ENCODE measurements at regions not wholly inside any gene's neighbourhood (a gene's known extent, or its start where the extent isn't known, plus 50 kb on each side); places are given as distances from the start of the nearest gene placed in this dataset.
"Not testable (repeated sequence)": the region's sequence is repeated elsewhere in the genome, so short reads cannot be mapped to it uniquely, and the experiment has no call there.

DNA sequence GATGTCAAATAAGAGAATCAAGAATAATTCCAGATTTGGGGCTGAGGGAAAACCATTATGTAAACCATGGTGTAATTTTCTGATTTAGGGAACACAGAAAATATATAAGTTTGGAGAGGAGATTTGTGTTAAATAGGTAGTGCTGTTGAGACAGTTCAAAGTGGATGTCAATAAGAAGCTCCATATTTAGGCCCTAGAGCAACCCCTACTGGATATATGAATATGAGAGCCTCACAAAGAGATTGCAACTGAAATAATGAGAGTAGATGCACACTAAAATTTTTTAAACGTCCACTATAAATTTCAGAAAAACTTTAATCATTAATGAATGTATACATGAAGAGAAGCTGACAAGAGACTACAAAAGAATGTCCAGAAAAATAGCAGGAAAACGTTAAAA, 1447.8 kb upstream of the PRMT6 start:
- 36% methylated on average over 2 of the region's 2 CpGs for WGBS
- Histone ChIP-seq H3K36me3 (ENCODE audit: control insufficient read depth in 4 of 4, insufficient read depth in 3 of 4, low read depth in 1 of 4, low read length in 3 of 4) (no peaks in the 10 kb centered on the region), H3K27ac (ENCODE audit: low read depth in 1 of 2, low read length in 2 of 2) (no peak overlapping the region), H3K4me3 (ENCODE audit: low read depth in 1 of 3, low read length in 3 of 3) (no peak overlapping the region), H3K9me3 (ENCODE audit: control insufficient read depth in 4 of 4, low read length in 3 of 4) (no peaks in the 10 kb centered on the region), H3K9ac (ENCODE audit: low read depth in 1 of 2, low read length in 2 of 2) (no peak overlapping the region), H3K4me1 (ENCODE audit: control insufficient read depth in 4 of 4, insufficient read depth in 4 of 4, low read length in 3 of 4) (no peaks in the 10 kb centered on the region), H3K27me3 (ENCODE audit: control insufficient read depth in 4 of 4, insufficient read depth in 4 of 4, low read length in 3 of 4) (no peaks in the 10 kb centered on the region)
- no peak for DNase-seq (ENCODE audit: low spot score)
- no peak for TF ChIP-seq RXRA (IDR thresholded peaks at IDR 0.05)
- no peak for TF ChIP-seq JUND (IDR thresholded peaks at IDR 0.05)
- TF ChIP-seq TAF1 (conservative IDR thresholded peaks at IDR 0.05): no peak
- no peak for TF ChIP-seq RAD21 (IDR thresholded peaks at IDR 0.05)

DNA sequence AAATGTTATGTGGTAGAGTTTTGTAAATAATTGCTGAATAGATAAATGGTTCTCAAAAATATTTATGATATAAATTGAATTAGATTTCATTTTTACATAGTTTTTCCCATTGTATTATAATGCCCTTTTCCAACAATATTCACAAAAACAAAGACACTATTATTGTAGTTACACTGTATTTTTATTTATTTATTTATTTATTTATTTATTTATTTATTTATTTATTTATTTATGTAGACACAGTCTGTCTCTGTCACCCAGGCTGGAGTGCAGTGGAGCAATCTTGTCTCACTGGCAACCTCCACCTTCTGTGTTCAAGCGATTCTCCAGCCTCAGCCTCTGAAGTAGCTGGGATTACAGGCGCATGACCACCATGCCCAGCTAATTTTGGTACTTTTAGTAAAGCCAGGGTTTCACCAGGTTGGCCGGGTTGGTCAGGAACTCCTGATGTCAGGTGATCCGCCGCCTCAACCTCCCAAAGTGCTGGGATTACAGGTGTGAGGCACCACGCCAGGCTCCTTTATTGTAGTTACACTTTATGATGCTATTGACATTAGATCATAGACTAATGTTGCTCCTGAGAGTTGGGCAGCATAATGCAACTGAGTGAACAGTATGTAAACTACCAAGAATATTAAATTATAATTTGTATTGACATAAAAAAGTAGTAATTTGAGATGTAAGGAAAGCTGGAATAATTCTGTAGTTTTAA, 1430.0 kb upstream of the PRMT6 start:
- Histone ChIP-seq H3K27ac (ENCODE audit: low read depth in 1 of 2, low read length in 2 of 2) (no peak overlapping the region), H3K4me1 (ENCODE audit: control insufficient read depth in 4 of 4, insufficient read depth in 4 of 4, low read length in 3 of 4) (no peaks in the 10 kb centered on the region), H3K36me3 (ENCODE audit: control insufficient read depth in 4 of 4, insufficient read depth in 3 of 4, low read depth in 1 of 4, low read length in 3 of 4) (no peaks in the 10 kb centered on the region), H3K4me3 (ENCODE audit: low read depth in 1 of 3, low read length in 3 of 3) (no peak overlapping the region), H3K9ac (ENCODE audit: low read depth in 1 of 2, low read length in 2 of 2) (no peak overlapping the region), H3K27me3 (ENCODE audit: control insufficient read depth in 4 of 4, insufficient read depth in 4 of 4, low read length in 3 of 4) (no peaks in the 10 kb centered on the region), H3K9me3 (ENCODE audit: control insufficient read depth in 4 of 4, low read length in 3 of 4) (peaks cover 0 to 1% (median 0%) of the 10 kb centered on the region in 4 donors)
- no peak for DNase-seq (ENCODE audit: low spot score)
- TF ChIP-seq, protein P1, sequence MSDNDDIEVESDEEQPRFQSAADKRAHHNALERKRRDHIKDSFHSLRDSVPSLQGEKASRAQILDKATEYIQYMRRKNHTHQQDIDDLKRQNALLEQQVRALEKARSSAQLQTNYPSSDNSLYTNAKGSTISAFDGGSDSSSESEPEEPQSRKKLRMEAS (IDR thresholded peaks at IDR 0.05): no peak
- no peak for TF ChIP-seq NR2F2 (IDR thresholded peaks at IDR 0.05)
- TF ChIP-seq YY1 (IDR thresholded peaks at IDR 0.05): no peak
- TF ChIP-seq FOXA2 (IDR thresholded peaks at IDR 0.05): no peak
- TF ChIP-seq, protein P2, sequence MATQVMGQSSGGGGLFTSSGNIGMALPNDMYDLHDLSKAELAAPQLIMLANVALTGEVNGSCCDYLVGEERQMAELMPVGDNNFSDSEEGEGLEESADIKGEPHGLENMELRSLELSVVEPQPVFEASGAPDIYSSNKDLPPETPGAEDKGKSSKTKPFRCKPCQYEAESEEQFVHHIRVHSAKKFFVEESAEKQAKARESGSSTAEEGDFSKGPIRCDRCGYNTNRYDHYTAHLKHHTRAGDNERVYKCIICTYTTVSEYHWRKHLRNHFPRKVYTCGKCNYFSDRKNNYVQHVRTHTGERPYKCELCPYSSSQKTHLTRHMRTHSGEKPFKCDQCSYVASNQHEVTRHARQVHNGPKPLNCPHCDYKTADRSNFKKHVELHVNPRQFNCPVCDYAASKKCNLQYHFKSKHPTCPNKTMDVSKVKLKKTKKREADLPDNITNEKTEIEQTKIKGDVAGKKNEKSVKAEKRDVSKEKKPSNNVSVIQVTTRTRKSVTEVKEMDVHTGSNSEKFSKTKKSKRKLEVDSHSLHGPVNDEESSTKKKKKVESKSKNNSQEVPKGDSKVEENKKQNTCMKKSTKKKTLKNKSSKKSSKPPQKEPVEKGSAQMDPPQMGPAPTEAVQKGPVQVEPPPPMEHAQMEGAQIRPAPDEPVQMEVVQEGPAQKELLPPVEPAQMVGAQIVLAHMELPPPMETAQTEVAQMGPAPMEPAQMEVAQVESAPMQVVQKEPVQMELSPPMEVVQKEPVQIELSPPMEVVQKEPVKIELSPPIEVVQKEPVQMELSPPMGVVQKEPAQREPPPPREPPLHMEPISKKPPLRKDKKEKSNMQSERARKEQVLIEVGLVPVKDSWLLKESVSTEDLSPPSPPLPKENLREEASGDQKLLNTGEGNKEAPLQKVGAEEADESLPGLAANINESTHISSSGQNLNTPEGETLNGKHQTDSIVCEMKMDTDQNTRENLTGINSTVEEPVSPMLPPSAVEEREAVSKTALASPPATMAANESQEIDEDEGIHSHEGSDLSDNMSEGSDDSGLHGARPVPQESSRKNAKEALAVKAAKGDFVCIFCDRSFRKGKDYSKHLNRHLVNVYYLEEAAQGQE (IDR thresholded peaks at IDR 0.05): no peak
- no peak for TF ChIP-seq HNF4A (conservative IDR thresholded peaks at IDR 0.05)
- no peak for TF ChIP-seq JUND (IDR thresholded peaks at IDR 0.05)
- TF ChIP-seq, protein P3, sequence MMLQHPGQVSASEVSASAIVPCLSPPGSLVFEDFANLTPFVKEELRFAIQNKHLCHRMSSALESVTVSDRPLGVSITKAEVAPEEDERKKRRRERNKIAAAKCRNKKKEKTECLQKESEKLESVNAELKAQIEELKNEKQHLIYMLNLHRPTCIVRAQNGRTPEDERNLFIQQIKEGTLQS (IDR thresholded peaks at IDR 0.05): no peak
- TF ChIP-seq SP1 (IDR thresholded peaks at IDR 0.05): no peak
- WGBS: 73% methylated on average over 6 of the region's 6 CpGs

DNA sequence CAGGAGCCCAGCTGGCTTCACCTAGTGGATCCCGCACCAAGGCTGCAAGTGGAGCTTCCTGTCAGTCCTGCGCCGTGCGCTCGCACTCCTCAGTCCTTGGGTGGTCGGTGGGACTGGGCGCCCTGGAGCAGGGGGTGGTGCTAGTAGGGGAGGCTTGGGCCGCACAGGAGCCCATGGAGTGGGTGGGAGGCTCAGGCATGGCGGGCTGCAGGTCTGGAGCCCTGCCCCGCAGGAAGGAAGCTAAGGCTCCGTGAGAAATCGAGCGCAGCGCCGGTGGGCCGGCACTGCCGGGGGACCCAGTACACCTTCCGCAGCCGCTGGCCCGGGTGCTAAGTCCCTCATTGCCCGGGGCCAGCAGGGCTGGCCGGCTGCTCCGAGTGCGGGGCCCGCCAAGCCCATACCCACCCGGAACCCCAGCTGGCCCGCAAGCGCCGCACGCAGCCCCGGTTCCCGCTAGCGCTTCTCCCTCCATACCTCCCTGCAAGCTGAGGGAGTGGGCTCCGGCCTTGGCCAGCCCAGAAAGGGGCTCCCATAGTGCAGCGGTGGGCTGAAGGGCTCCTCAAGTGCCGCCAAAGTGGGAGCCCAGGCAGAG, 1425.2 kb upstream of the PRMT6 start:
- DNase-seq (ENCODE audit: low spot score); H3K36me3 ChIP-seq (ENCODE audit: control insufficient read depth in 4 of 4, insufficient read depth in 3 of 4, low read depth in 1 of 4, low read length in 3 of 4); H3K9me3 ChIP-seq (ENCODE audit: control insufficient read depth in 4 of 4, low read length in 3 of 4); H3K9ac ChIP-seq (ENCODE audit: low read depth in 1 of 2, low read length in 2 of 2); H3K27ac ChIP-seq (ENCODE audit: low read depth in 1 of 2, low read length in 2 of 2); H3K27me3 ChIP-seq (ENCODE audit: control insufficient read depth in 4 of 4, insufficient read depth in 4 of 4, low read length in 3 of 4); H3K4me3 ChIP-seq (ENCODE audit: low read depth in 1 of 3, low read length in 3 of 3): not testable (repeated sequence)
- 97% methylated on average over 36 of the region's 36 CpGs for WGBS
- H3K4me1 ChIP-seq (ENCODE audit: control insufficient read depth in 4 of 4, insufficient read depth in 4 of 4, low read length in 3 of 4): peaks cover 0 to 10% (median 0%) of the 10 kb centered on the region in 4 donors

Measured in liver (tissue), 7 donors.